ENCODE measurements at regions not wholly inside any gene's neighbourhood (a gene's known extent, or its start where the extent isn't known, plus 50 kb on each side); places are given as distances from the start of the nearest gene placed in this dataset.

GRCh38 chr2:180063494-180064092 is 56.5 kb upstream of the CWC22 start:
- Mint-ChIP-seq H3K4me3 (no peak overlapping the region), H3K27me3 (ENCODE audit: insufficient read depth) (peaks cover 4% of the 10 kb centered on the region), H3K27ac (no peak overlapping the region), H3K9me3 (no peaks in the 10 kb centered on the region), H3K4me1 (ENCODE audit: low read depth) (no peaks in the 10 kb centered on the region), H3K36me3 (ENCODE audit: low read depth) (no peaks in the 10 kb centered on the region)
- intact Hi-C loops (cut with micrococcal nuclease), result no loop called here
- DNase-seq (ENCODE audit: low spot score), result no peak

GRCh38 chr2:180062178-180062577 is 55.1 kb upstream of the CWC22 start:
- H3K36me3 Mint-ChIP-seq (ENCODE audit: low read depth), result no peaks in the 10 kb centered on the region
- DNase-seq (ENCODE audit: low spot score), result no peak
- H3K9me3 Mint-ChIP-seq, result no peaks in the 10 kb centered on the region
- intact Hi-C loops (cut with micrococcal nuclease), result no loop called here
- no peaks in the 10 kb centered on the region for H3K4me1 Mint-ChIP-seq (ENCODE audit: low read depth)
- no peak overlapping the region for H3K27ac Mint-ChIP-seq
- H3K4me3 Mint-ChIP-seq, result no peak overlapping the region
- peaks cover 4% of the 10 kb centered on the region for H3K27me3 Mint-ChIP-seq (ENCODE audit: insufficient read depth)

GRCh38 chr2:180061546-180061945 is 54.4 kb upstream of the CWC22 start:
- H3K9me3 Mint-ChIP-seq, result no peaks in the 10 kb centered on the region
- no peak overlapping the region for H3K4me3 Mint-ChIP-seq
- DNase-seq (ENCODE audit: low spot score), result no peak
- H3K27me3 Mint-ChIP-seq (ENCODE audit: insufficient read depth), result peaks cover 4% of the 10 kb centered on the region
- H3K4me1 Mint-ChIP-seq (ENCODE audit: low read depth), result no peaks in the 10 kb centered on the region
- H3K27ac Mint-ChIP-seq, result no peak overlapping the region
- H3K36me3 Mint-ChIP-seq (ENCODE audit: low read depth), result no peaks in the 10 kb centered on the region
- intact Hi-C loops (cut with micrococcal nuclease), result no loop called here

GRCh38 chr2:180061085-180061484 is 54.0 kb upstream of the CWC22 start:
- Mint-ChIP-seq H3K36me3 (ENCODE audit: low read depth) (no peaks in the 10 kb centered on the region), H3K9me3 (no peaks in the 10 kb centered on the region), H3K27ac (no peak overlapping the region), H3K4me3 (no peak overlapping the region), H3K27me3 (ENCODE audit: insufficient read depth) (peaks cover 4% of the 10 kb centered on the region), H3K4me1 (ENCODE audit: low read depth) (no peaks in the 10 kb centered on the region)
- intact Hi-C loops (cut with micrococcal nuclease), result no loop called here
- DNase-seq (ENCODE audit: low spot score), result no peak

DNA sequence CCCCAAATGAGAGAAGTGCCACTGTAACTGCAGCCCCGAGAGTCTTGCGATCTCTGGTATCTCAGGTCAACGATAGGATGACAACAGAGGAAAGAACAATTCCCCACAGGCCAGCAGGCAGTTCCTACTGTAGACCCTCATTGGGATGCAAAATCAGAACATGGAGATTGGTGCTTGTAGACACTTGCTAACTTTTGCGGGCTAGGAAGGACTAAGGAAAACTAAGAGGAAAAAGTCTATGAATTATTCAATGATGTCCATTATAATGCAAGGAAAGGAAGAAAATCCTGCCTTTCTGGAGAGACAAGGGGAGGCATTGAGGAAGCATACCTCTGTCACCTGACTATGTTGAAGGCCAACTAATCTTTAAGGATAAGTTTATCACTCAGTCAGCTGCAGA is 51.9 kb upstream of the CWC22 start:
- no peaks in the 10 kb centered on the region for H3K36me3 Mint-ChIP-seq (ENCODE audit: low read depth)
- DNase-seq (ENCODE audit: low spot score), result no peak
- no peaks in the 10 kb centered on the region for H3K9me3 Mint-ChIP-seq
- intact Hi-C loops (cut with micrococcal nuclease), result no loop called here
- H3K4me3 Mint-ChIP-seq, result no peak overlapping the region
- H3K4me1 Mint-ChIP-seq (ENCODE audit: low read depth), result no peaks in the 10 kb centered on the region
- no peaks in the 10 kb centered on the region for H3K27me3 Mint-ChIP-seq (ENCODE audit: insufficient read depth)
- no peak overlapping the region for H3K27ac Mint-ChIP-seq

DNA sequence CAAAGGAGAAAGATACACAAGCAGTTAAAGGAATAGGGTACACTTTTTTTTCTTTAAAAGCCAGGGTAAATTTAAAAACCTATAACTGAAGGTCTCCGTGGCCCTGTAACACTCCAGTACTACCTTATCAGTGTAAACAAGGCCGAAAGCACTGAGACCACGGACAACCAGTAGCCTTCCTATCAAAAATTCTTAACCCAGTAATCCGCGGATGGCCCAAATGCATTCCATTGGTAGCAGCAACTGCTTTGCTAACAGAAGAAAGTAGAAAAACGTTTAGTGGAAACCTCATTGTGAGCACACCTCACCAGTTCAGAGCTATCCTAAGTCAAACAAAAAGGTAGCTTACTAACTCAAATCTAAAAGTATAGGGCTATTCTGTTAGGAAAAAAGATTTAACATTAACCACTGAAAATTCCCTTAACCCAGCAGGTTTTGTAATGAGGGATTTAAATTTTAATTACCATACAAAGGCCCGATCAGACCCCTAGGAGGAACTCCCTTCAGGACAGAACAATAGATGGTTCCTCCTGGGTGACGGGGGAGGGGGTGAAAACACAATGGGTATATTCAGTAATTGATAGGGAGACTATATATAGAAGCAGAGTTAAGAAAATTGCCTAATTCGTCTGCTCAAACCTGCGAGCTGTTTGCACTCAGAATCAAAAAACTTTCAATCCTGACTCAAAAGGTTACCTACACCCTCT is 50.8 kb upstream of the CWC22 start:
- intact Hi-C loops (cut with micrococcal nuclease), result no loop called here
- H3K4me3 Mint-ChIP-seq, result no peak overlapping the region
- no peaks in the 10 kb centered on the region for H3K9me3 Mint-ChIP-seq
- no peaks in the 10 kb centered on the region for H3K4me1 Mint-ChIP-seq (ENCODE audit: low read depth)
- no peak for DNase-seq (ENCODE audit: low spot score)
- no peaks in the 10 kb centered on the region for H3K36me3 Mint-ChIP-seq (ENCODE audit: low read depth)
- H3K27ac Mint-ChIP-seq, result no peak overlapping the region
- H3K27me3 Mint-ChIP-seq (ENCODE audit: insufficient read depth), result peaks cover 2% of the 10 kb centered on the region

Measured in activated T-helper 1 cell treated with anti-CD3 and anti-CD28 coated beads, Interleukin-12 subunit alpha, Interleukin-12 subunit beta, Interleukin-2, Interleukin-4 antibody, amounts not matched to agents 30 ng/mL and 10 ng/mL and 1 ng/mL, durations not matched to agents 14 hours and 24 hours and 36 hours (primary cell).